Right ventricle myocardium inferior (tissue), 1 donor: ENCODE measurements at regions not wholly inside any gene's neighbourhood (a gene's known extent, or its start where the extent isn't known, plus 50 kb on each side); places are given as distances from the start of the nearest gene placed in this dataset.
"Not testable (repeated sequence)": the region's sequence is repeated elsewhere in the genome, so short reads cannot be mapped to it uniquely, and the experiment has no call there.

Experiments
- ATAC-seq: fragments of 200-7000 bp; cut with Tn5 transposase; one replicate; pipeline ENCODE4 v1.9.1; 2020; ENCODE audit warnings: mild to moderate bottlenecking, moderate library complexity
- DNase-seq: peaks from one replicate; pipeline ENCODE4 v3.0.0; 2021; ENCODE audit errors: missing footprints
- intact Hi-C: fragments of 100-400 bp; cut with DNase I; formaldehyde crosslinking; loops from one replicate; pipeline ENCODE4 v1.11.0; 2022
- donor health status: DM: no; HTN: yes; CAD: no; lungs with severe emphysema.

GRCh38 chr11:106577384-106577783, 440.9 kb downstream of the GUCY1A2 start:
- intact Hi-C loops, DNase-seq, ATAC-seq: not testable (repeated sequence)

DNA sequence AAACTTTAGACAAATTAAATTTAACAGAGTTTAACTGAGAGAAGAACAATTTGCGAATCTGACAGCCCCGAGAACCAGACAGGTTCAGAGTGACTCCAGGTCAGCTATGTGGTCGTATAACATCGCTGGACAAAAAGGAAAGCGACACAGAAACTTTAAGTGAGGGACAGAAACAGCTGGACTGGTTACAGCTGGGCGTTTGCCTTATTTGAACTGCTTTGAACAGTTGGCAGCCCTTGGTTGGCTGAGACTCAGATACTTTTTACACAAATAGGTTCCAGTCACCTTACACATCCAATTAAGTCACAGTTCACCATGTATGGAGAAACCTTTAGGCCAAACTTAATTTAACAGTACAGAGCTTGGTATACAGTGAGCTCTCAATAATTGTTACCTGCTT, 436.9 kb downstream of the GUCY1A2 start:
- ATAC-seq (no peak), DNase-seq (no peak)
- intact Hi-C loops, result no loop called here

- DNase-seq, result no peak
- intact Hi-C loops, result no loop called here
- no peak for ATAC-seq
Observed at GRCh38 chr11:106585061-106585460, 433.2 kb downstream of the GUCY1A2 start.

DNA sequence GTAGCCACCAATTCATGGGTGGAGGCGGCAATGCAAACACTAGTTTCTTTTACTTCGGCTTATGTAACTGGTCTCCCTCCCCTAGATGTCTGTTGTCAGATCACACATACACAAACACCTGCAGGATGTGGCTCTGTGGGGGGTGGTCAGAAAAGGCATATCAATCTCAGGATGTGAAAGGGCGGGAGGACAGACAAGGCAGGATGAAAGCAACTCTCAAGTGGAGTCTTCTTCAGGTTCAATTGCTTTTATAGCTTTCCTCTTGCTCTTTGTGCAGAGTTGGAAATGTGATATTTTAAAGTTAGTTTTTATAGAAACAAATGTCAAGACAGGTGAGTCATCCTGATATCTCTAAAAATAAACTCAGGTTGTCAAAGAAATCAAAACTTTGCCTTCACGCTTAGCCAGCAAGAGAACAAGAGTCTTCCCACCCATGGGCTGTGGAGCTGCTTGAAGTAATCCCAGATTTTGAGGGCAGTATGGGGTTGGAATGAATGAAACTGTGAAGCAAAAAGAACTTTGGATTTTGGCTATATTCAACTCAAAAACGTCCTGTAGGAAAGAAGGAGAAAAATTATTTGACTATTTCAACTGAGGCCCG, 423.4 kb downstream of the GUCY1A2 start:
- DNase-seq (no peak), ATAC-seq (no peak)
- intact Hi-C loops, result no loop called here

- DNase-seq (no peak), ATAC-seq (no peak)
- intact Hi-C loops, result no loop called here
Observed at GRCh38 chr11:106601684-106602297, 416.5 kb downstream of the GUCY1A2 start.

DNA sequence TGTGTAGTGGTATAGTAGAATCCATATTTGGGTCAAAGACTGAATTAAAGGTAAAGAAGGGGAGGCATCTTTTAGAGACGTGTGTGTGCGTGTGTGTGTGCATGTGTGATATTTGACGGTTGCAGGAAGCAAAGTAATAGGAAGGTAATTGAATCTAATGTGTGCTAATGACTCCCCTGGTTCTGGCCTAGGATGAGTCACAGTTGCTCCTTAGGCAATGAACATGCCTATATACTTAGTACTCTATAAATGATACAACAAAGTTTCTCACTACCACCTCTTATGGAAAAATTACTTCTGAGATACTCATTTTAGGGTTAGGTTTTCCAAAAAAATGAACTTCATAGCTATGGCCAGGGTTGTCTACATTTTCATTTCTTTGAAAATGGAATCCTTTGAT, 409.6 kb downstream of the GUCY1A2 start:
- ATAC-seq (no peak), DNase-seq (no peak)
- intact Hi-C loops, result no loop called here

GRCh38 chr11:106614262-106614661, 404.0 kb downstream of the GUCY1A2 start:
- intact Hi-C loops, result no loop called here
- DNase-seq (no peak), ATAC-seq (no peak)

DNA sequence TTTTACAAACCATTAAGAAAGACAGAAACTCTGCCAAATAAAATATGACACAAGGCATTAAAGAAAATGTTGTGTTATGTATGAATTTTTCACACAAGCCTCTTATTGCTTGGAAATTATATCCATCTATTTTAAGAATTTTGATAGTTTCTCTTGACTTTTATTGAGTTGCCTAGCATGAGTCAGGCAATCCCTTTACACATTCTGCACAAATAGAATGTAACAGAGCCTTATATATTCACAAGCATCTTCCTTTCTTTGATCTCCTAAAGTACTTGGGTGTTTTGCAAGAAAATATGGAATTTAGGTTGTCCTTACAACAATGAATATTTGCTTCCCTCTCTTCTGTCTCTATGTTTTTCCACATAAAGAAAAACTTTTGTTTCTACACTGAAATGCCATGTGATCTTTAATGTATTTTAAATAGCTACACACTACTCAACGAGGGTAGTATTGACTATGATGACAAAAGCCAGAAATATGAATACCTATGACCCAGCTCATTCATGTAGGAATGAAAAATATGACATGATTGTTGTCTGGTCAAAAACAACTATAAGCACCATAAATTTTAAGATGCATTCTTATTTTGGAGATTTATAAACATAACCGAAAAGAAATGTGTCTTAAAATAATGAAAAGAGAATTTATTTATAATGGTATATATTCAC, 398.8 kb downstream of the GUCY1A2 start:
- intact Hi-C loops, result no loop called here
- DNase-seq (no peak), ATAC-seq (no peak)

- no peak for DNase-seq
- intact Hi-C loops, result no loop called here
- ATAC-seq, result no peak
Observed at GRCh38 chr11:106621484-106621883, 396.8 kb downstream of the GUCY1A2 start.
